ENCODE measurements at regions not wholly inside any gene's neighbourhood (a gene's known extent, or its start where the extent isn't known, plus 50 kb on each side); places are given as distances from the start of the nearest gene placed in this dataset.
"Not testable (repeated sequence)": the region's sequence is repeated elsewhere in the genome, so short reads cannot be mapped to it uniquely, and the experiment has no call there.

GRCh38 chr15:34521802-34522485, 61.5 kb downstream of the GOLGA8B start:
- TF ChIP-seq CTCF, POLR2A (IDR thresholded peaks at IDR 0.05): not testable (repeated sequence)

Data from lower leg skin (tissue), 3 donors.